ENCODE measurements at regions not wholly inside any gene's neighbourhood (a gene's known extent, or its start where the extent isn't known, plus 50 kb on each side); places are given as distances from the start of the nearest gene placed in this dataset.

DNA sequence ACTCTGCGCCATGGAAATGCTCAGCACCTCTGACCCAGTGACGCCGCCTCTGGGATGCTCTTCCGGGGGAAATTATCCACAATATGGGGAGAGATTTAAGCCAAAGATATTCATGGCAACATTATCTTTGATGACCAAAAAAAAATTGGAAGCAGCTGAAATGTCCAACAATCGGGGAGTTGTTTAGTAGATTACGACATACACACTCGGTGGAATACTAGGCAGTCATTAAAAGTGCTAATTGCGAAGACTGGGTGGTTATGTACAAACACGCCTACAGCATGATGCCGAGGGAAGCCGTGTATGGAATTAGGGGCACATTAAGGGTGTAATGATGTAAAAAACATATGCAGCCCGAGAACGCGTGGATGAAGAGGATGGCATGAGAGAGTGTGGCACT lies 75.2 kb downstream of the UNCX start:
- TF ChIP-seq, protein P1, sequence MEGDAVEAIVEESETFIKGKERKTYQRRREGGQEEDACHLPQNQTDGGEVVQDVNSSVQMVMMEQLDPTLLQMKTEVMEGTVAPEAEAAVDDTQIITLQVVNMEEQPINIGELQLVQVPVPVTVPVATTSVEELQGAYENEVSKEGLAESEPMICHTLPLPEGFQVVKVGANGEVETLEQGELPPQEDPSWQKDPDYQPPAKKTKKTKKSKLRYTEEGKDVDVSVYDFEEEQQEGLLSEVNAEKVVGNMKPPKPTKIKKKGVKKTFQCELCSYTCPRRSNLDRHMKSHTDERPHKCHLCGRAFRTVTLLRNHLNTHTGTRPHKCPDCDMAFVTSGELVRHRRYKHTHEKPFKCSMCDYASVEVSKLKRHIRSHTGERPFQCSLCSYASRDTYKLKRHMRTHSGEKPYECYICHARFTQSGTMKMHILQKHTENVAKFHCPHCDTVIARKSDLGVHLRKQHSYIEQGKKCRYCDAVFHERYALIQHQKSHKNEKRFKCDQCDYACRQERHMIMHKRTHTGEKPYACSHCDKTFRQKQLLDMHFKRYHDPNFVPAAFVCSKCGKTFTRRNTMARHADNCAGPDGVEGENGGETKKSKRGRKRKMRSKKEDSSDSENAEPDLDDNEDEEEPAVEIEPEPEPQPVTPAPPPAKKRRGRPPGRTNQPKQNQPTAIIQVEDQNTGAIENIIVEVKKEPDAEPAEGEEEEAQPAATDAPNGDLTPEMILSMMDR (IDR thresholded peaks at IDR 0.05) = no peak
- TF ChIP-seq POLR2A (IDR thresholded peaks at IDR 0.05) = no peak

Measured in uterus (tissue), 2 donors.